ENCODE measurements at regions not wholly inside any gene's neighbourhood (a gene's known extent, or its start where the extent isn't known, plus 50 kb on each side); places are given as distances from the start of the nearest gene placed in this dataset.

GRCh38 chr17:22410136-22410535, 717.8 kb downstream of the KCNJ18 start:
- DNase-seq (ENCODE audit: low read depth) = no peak
- no peak for TF ChIP-seq CTCF (IDR thresholded peaks at IDR 0.05; ENCODE audit: control insufficient read depth, extremely low read depth, insufficient read depth)
- H3K4me3 ChIP-seq (ENCODE audit: low read depth, low read length) = no peak overlapping the region

GRCh38 chr17:22411185-22411784, 719.0 kb downstream of the KCNJ18 start:
- no peak for TF ChIP-seq CTCF (IDR thresholded peaks at IDR 0.05; ENCODE audit: control insufficient read depth, extremely low read depth, insufficient read depth)
- DNase-seq (ENCODE audit: low read depth) = no peak
- H3K4me3 ChIP-seq (ENCODE audit: low read depth, low read length) = no peak overlapping the region

- TF ChIP-seq CTCF (IDR thresholded peaks at IDR 0.05; ENCODE audit: control insufficient read depth, extremely low read depth, insufficient read depth) = no peak
- H3K4me3 ChIP-seq (ENCODE audit: low read depth, low read length) = peak overlapping the region; percentile 56
- DNase-seq (ENCODE audit: low read depth) = peak; percentile 58
Observed at GRCh38 chr17:22435231-22435974, 743.1 kb downstream of the KCNJ18 start.

GRCh38 chr17:22441776-22442175, 749.5 kb downstream of the KCNJ18 start:
- no peak overlapping the region for H3K4me3 ChIP-seq (ENCODE audit: low read depth, low read length)
- TF ChIP-seq CTCF (IDR thresholded peaks at IDR 0.05; ENCODE audit: control insufficient read depth, extremely low read depth, insufficient read depth) = no peak
- no peak for DNase-seq (ENCODE audit: low read depth)

GRCh38 chr17:22443061-22443460, 750.7 kb downstream of the KCNJ18 start:
- no peak overlapping the region for H3K4me3 ChIP-seq (ENCODE audit: low read depth, low read length)
- TF ChIP-seq CTCF (IDR thresholded peaks at IDR 0.05; ENCODE audit: control insufficient read depth, extremely low read depth, insufficient read depth) = no peak
- no peak for DNase-seq (ENCODE audit: low read depth)

- DNase-seq (ENCODE audit: low read depth) = no peak
- H3K4me3 ChIP-seq (ENCODE audit: low read depth, low read length) = no peak overlapping the region
- TF ChIP-seq CTCF (IDR thresholded peaks at IDR 0.05; ENCODE audit: control insufficient read depth, extremely low read depth, insufficient read depth) = no peak
Observed at GRCh38 chr17:22453181-22453580, 760.9 kb downstream of the KCNJ18 start.
